ENCODE measurements at regions not wholly inside any gene's neighbourhood (a gene's known extent, or its start where the extent isn't known, plus 50 kb on each side); places are given as distances from the start of the nearest gene placed in this dataset.

DNA sequence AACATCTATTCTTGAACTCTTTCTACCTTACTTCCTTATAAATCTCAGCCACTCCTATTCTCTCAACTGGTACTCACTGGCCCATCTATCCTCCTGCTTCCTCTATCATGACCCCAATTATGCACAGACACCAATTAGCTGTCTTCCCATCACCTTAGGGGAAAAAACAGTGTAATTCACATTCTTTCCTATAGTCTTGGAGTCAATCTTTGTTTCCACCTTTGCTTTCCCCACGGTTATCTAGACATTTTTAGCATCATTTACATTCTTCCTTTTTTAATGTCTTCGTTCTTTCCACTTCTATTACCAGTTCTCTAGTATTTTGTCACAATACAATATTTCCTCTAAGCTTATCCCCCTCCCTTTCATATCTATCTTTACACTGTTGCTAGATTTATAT lies 449.4 kb downstream of the TMEM38B start:
- 78 to 85% (median 79%) methylated on average over 2 of the region's 2 CpGs for WGBS, 4 donors
- Histone ChIP-seq H3K27ac (no peak overlapping the region), H3K36me3 (no peaks in the 10 kb centered on the region), H3K4me3 (no peak overlapping the region), H3K9me3 (no peaks in the 10 kb centered on the region), H3K27me3 (no peaks in the 10 kb centered on the region), H3K4me1 (no peaks in the 10 kb centered on the region)
- ATAC-seq: no peak
- intact Hi-C loops (cut with DNase I): no loop called here
- no peak for DNase-seq
- no peak for TF ChIP-seq POLR2A (IDR thresholded peaks at IDR 0.05)
- TF ChIP-seq, protein P1, sequence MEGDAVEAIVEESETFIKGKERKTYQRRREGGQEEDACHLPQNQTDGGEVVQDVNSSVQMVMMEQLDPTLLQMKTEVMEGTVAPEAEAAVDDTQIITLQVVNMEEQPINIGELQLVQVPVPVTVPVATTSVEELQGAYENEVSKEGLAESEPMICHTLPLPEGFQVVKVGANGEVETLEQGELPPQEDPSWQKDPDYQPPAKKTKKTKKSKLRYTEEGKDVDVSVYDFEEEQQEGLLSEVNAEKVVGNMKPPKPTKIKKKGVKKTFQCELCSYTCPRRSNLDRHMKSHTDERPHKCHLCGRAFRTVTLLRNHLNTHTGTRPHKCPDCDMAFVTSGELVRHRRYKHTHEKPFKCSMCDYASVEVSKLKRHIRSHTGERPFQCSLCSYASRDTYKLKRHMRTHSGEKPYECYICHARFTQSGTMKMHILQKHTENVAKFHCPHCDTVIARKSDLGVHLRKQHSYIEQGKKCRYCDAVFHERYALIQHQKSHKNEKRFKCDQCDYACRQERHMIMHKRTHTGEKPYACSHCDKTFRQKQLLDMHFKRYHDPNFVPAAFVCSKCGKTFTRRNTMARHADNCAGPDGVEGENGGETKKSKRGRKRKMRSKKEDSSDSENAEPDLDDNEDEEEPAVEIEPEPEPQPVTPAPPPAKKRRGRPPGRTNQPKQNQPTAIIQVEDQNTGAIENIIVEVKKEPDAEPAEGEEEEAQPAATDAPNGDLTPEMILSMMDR (IDR thresholded peaks at IDR 0.05): peak in 1 of 12 donors; percentile 12

DNA sequence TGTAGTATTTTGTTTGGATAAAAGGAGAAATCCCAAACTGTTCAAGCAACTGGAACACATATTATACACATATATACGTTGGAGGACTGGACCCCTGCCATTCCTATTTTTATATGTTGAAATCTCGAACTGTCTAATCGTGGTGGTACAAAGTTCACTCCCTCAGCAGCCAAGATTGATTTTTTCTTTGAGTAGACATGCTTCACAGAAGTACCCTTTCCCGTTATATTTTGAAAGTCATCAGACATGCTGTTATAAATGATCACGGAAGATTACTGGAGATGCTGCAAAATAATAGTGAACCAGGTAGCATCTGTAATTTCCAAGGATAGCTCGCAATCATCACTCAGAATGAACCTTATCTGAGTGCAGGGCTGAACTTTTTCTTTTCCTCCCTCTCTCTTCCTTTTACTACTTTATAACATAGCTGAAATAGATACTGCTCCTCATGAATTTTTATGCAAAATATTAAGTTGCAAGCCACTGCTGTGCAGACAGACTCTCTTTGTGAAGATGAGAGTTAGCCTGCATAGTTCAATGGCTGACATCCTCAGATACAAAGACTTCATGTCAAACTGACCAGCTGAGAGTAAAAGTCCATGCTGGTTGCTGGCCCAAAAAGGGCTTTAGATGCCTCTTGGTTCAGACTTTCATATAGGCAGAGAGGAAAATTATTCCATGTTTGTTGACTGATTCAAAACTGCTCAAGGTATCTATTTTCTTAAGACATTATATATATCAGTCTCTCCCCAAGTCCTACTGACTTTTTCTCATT lies 451.9 kb downstream of the TMEM38B start:
- Histone ChIP-seq H3K4me1 (no peaks in the 10 kb centered on the region), H3K27me3 (no peaks in the 10 kb centered on the region), H3K27ac (no peak overlapping the region), H3K36me3 (no peaks in the 10 kb centered on the region), H3K4me3 (no peak overlapping the region), H3K9me3 (no peaks in the 10 kb centered on the region)
- intact Hi-C loops (cut with DNase I): no loop called here
- ATAC-seq (no peak), DNase-seq (no peak)
- 55 to 64% (median 61%) methylated on average over 6 of the region's 6 CpGs for WGBS, 4 donors
- no peak for TF ChIP-seq POLR2A (IDR thresholded peaks at IDR 0.05)
- TF ChIP-seq, protein P1 (IDR thresholded peaks at IDR 0.05): no peak

DNA sequence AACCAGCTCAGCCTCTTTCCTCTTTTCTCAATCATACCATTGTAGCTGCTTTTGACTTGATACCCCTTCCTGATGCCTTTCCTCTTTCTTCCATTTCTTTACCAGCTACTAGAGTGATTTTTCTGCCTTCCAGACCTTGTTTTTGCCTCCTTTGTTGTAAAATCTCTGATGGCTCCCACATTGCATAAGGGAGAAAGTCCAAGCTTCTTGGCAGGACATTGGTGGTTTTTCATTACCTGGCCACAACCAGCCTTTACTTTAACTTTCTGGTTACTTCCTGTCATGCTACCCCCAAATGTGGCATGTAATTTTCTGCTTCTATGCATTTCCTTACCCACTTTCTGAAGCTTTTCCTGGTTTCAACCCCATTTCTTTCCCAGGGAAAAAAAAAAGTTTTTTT lies 452.5 kb downstream of the TMEM38B start:
- H3K36me3 ChIP-seq: no peaks in the 10 kb centered on the region
- H3K27ac ChIP-seq: no peak overlapping the region
- TF ChIP-seq, protein P1 (IDR thresholded peaks at IDR 0.05): no peak
- TF ChIP-seq POLR2A (IDR thresholded peaks at IDR 0.05): no peak
- H3K4me3 ChIP-seq: no peak overlapping the region
- ATAC-seq: no peak
- DNase-seq: no peak
- no peaks in the 10 kb centered on the region for H3K27me3 ChIP-seq
- no peaks in the 10 kb centered on the region for H3K9me3 ChIP-seq
- H3K4me1 ChIP-seq: no peaks in the 10 kb centered on the region
- intact Hi-C loops (cut with DNase I): no loop called here

DNA sequence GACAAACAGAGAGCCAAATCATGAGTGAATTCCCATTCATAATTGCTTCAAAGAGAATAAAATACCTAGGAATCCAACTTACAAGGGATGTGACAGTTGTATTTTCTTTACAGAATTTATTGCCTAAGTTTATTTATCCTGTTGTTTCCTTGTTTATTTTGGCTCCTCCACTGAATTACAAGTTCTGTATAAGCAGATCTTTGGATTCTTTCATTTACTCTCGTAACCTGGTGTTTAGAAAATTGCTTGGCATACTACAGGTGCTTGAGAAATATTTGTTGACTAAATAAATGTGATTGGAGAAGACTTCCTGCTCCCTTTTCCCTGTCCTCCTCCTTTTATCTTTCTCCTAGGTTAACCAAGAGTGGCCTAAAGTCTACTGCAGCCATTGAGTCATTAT lies 455.6 kb downstream of the TMEM38B start:
- WGBS, 4 donors: 61 to 82% (median 69%) methylated on average over 1 of the region's 1 CpG
- intact Hi-C loops (cut with DNase I): no loop called here
- no peak for DNase-seq
- no peak for TF ChIP-seq POLR2A (IDR thresholded peaks at IDR 0.05)
- TF ChIP-seq, protein P1 (IDR thresholded peaks at IDR 0.05): no peak
- no peaks in the 10 kb centered on the region for H3K4me1 ChIP-seq
- H3K4me3 ChIP-seq: no peak overlapping the region
- H3K9me3 ChIP-seq: no peaks in the 10 kb centered on the region
- H3K36me3 ChIP-seq: no peaks in the 10 kb centered on the region
- H3K27me3 ChIP-seq: no peaks in the 10 kb centered on the region
- H3K27ac ChIP-seq: no peak overlapping the region
- no peak for ATAC-seq

Measured in heart left ventricle (tissue), 16 donors.